GM12878 (cell line): ENCODE measurements at regions not wholly inside any gene's neighbourhood (a gene's known extent, or its start where the extent isn't known, plus 50 kb on each side); places are given as distances from the start of the nearest gene placed in this dataset.

Source experiments
- ATAC-seq: fragments of 200-7000 bp; cut with Tn5 transposase; 3 replicates; pipeline ENCODE4 v1.9.1; 2020; ENCODE audit warnings: mild to moderate bottlenecking, moderate library complexity
- BruUV-seq: library from RNA; stranded (reverse); fragments of 400-500 nt; replicated peaks from 2 replicates; lab custom pipeline; 2021; lab: Mats Ljungman, UMichigan
- CTCF ChIA-PET: fragments of 300-600 bp; sonication (Branson Sonifier 250); formaldehyde crosslinking; extraction: SDS; loops from one replicate; lab custom pipeline; 2021; ENCODE audit warnings: inconsistent platforms; lab: Yijun Ruan, JAX
- POLR2A ChIA-PET: fragments of 350-600 bp; formaldehyde crosslinking; extraction: SDS; loops from one replicate; lab custom pipeline; 2021; ENCODE audit warnings: inconsistent platforms; lab: Charles Lee
- RAD21 ChIA-PET: fragments of 300-600 bp; sonication (Branson Sonifier 250); formaldehyde crosslinking; loops from one replicate; lab custom pipeline; 2023; ENCODE audit warnings: antibody characterized with exemption; ENCODE audit not compliant: unreplicated experiment; lab: Charles Lee
- SMC1A ChIA-PET: fragments of 300-600 bp; sonication (Branson Sonifier 250); formaldehyde crosslinking; loops from one replicate; lab custom pipeline; 2023; ENCODE audit not compliant: unreplicated experiment, uncharacterized antibody; lab: Charles Lee
- DNase-seq: peaks from one replicate; pipeline ENCODE4 v3.0.0-alpha.2; 2011; ENCODE audit warnings: low read depth, low spot score
- FAIRE-seq: peaks from 3 replicates; lab custom pipeline; 2011; peaks lifted over from hg19 to GRCh38; lab: Jason Lieb, UNC
- H2AFZ ChIP-seq: 2 replicates; pipeline ENCODE4 v1.6.0; 2011; ENCODE audit warnings: low read depth, low read length, control low read depth; ENCODE audit not compliant: control insufficient read depth
- H3K27ac ChIP-seq: 2 replicates; pipeline ENCODE4 v1.5.1; 2011; ENCODE audit warnings: control low read depth; ENCODE audit not compliant: control insufficient read depth, insufficient read depth
- H3K27me3 ChIP-seq, 2 experiments: replicated peaks in 1 of 2; 2 replicates each; pipeline versions ENCODE4 v1.6.0 to v1.6.1; 2011; ENCODE audit warnings: low read length in 1 of 2; ENCODE audit not compliant: control insufficient read depth in 2 of 2, insufficient read depth in 2 of 2
- H3K36me3 ChIP-seq, 2 experiments: 2 replicates each; pipeline ENCODE4 v1.5.1; 2011; ENCODE audit warnings: low read length in 1 of 2; ENCODE audit not compliant: control insufficient read depth in 2 of 2, insufficient read depth in 2 of 2
- H3K4me1 ChIP-seq: 2 replicates; pipeline ENCODE4 v1.6.1; 2011; ENCODE audit warnings: mild to moderate bottlenecking, low read length, moderate library complexity, mixed read lengths; ENCODE audit not compliant: control insufficient read depth, insufficient read depth
- H3K4me2 ChIP-seq: 2 replicates; pipeline ENCODE4 v1.6.0; 2011; ENCODE audit warnings: control low read depth; ENCODE audit not compliant: control insufficient read depth, insufficient read depth
- H3K4me3 ChIP-seq: fragments of 200-600 bp; sonication (generic); 2 replicates; pipeline ENCODE4 v1.5.1; 2016
- H3K79me2 ChIP-seq: 2 replicates; pipeline ENCODE4 v1.6.0; 2011; ENCODE audit warnings: low read length; ENCODE audit not compliant: control insufficient read depth, insufficient read depth
- H3K9ac ChIP-seq: 2 replicates; pipeline ENCODE4 v1.8.0; 2011; ENCODE audit warnings: low read length, control low read depth, mixed read lengths; ENCODE audit not compliant: control insufficient read depth, insufficient read depth
- H3K9me3 ChIP-seq: replicated peaks from 3 replicates; pipeline ENCODE4 v1.5.1; 2011; ENCODE audit warnings: mild to moderate bottlenecking, low read length; ENCODE audit not compliant: control insufficient read depth, insufficient read depth
- H4K20me1 ChIP-seq: 2 replicates; pipeline ENCODE4 v1.6.0; 2011; ENCODE audit not compliant: control insufficient read depth, insufficient read depth
- CBX3 ChIP-seq: fragments of 200-600 bp; sonication (generic); IDR thresholded peaks from 2 replicates; pipeline ENCODE4 v1.6.1; 2016; ENCODE audit warnings: low read depth, borderline replicate concordance
- DPF2 ChIP-seq: fragments of 450-650 bp; IDR thresholded peaks from 2 replicates; pipeline ENCODE4 v1.6.1; 2017; ENCODE audit warnings: mild to moderate bottlenecking
- HCFC1 ChIP-seq: fragments of 150-350 bp; IDR thresholded peaks from 2 replicates; pipeline ENCODE4 v1.6.1; 2014; ENCODE audit warnings: low read length
- IKZF1 ChIP-seq: fragments of 450-650 bp; conservative IDR thresholded peaks from 2 replicates; pipeline ENCODE4 v1.6.1; 2017; ENCODE audit warnings: antibody characterized with exemption, mild to moderate bottlenecking
- MTA2 ChIP-seq: fragments of 450-650 bp; IDR thresholded peaks from 2 replicates; pipeline ENCODE4 v1.6.1; 2016; ENCODE audit warnings: low read depth, mild to moderate bottlenecking, moderate library complexity
- NFIC ChIP-seq: IDR thresholded peaks from 2 replicates; pipeline ENCODE4 v1.6.1; 2012; ENCODE audit warnings: low read depth, mild to moderate bottlenecking, inconsistent platforms, low read length, moderate library complexity
- RUNX3 ChIP-seq: IDR thresholded peaks from 2 replicates; pipeline ENCODE4 v1.6.1; 2012; ENCODE audit warnings: low read length, inconsistent platforms
- SMARCA5 ChIP-seq: fragments of 450-650 bp; IDR thresholded peaks from 2 replicates; pipeline ENCODE4 v1.6.1; 2017; ENCODE audit warnings: mild to moderate bottlenecking
- SMC3 ChIP-seq: IDR thresholded peaks from 2 replicates; pipeline ENCODE4 v1.6.1; 2011; ENCODE audit warnings: low read length, improper control_type of control experiment, borderline replicate concordance
- SPI1 ChIP-seq: IDR thresholded peaks from 2 replicates; pipeline ENCODE4 v1.6.1; 2011; ENCODE audit warnings: low read depth, mild to moderate bottlenecking, low read length, moderate library complexity, borderline replicate concordance; ENCODE audit not compliant: insufficient read depth
- ZBED1 ChIP-seq: IDR thresholded peaks from 2 replicates; pipeline ENCODE4 v1.6.1; 2016; ENCODE audit warnings: borderline replicate concordance
- WGBS: methylation state at CpG from one replicate; pipeline ENCODE4 v1.1.6; 2016; ENCODE audit warnings: low lambda C conversion rate; ENCODE audit not compliant: insufficient replicate concordance, insufficient coverage; ENCODE audit errors: missing lambda C conversion rate; 5-methylcytosine and 5-hydroxymethylcytosine counted together
- in situ Hi-C: fragments of 300-500 bp; cut with MboI; formaldehyde crosslinking; loops from 9 replicates; pipeline ENCODE4 v1.14.3; 2018; ENCODE audit warnings: mixed read lengths
- intact Hi-C: fragments of 100-400 bp; cut with micrococcal nuclease; formaldehyde crosslinking; loops from one replicate; pipeline ENCODE4 v1.14.2; 2022; ENCODE audit not compliant: unreplicated experiment
- TF ChIP-seq, protein P1 (sequence below): IDR thresholded peaks from 2 replicates; pipeline ENCODE4 v1.6.1; 2012; ENCODE audit warnings: low read depth, low read length, improper control_type of control experiment
- TF ChIP-seq, protein P2 (sequence below): fragments of 450-650 bp; IDR thresholded peaks from 2 replicates; pipeline ENCODE4 v1.6.1; 2017; ENCODE audit warnings: mild to moderate bottlenecking, moderate library complexity

DNA sequence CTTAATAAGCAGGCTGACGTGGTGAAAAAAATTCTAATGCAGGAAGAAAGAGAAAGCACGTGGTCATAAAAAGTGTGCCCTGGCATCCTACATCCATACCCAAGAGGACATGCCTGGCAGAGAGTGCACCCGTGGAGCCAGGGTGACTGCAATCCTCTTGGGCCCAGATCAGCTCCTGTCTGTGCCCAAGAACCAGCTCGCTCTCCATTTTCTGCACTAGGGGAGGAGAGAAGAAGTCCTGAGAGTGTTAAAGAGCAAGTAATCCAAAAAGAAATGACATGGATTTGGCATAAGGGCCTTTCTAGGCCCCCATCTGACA lies 483.1 kb downstream of the BCOR start:
- POLR2A ChIA-PET, result no interaction called here
- Histone ChIP-seq H3K27me3 (no peaks in the 10 kb centered on the region; a peak in 1 of 4 replicates), H3K27ac (peak overlapping the region; percentile 46; the same call in 1 of the 2 replicates), H3K4me2 (peak overlapping the region; percentile 73), H3K4me3 (no peak overlapping the region), H3K36me3 (no peaks in the 10 kb centered on the region), H3K79me2 (no peaks in the 10 kb centered on the region), H3K9ac (no peak overlapping the region), H3K4me1 (peaks cover 9% of the 10 kb centered on the region), H3K9me3 (no peaks in the 10 kb centered on the region; the same call in 2 of the 3 replicates), H2AFZ (peak overlapping the region; percentile 53; the same call in 1 of the 2 replicates), H4K20me1 (no peaks in the 10 kb centered on the region; the same call in 1 of the 2 replicates)
- DNase-seq (no peak), FAIRE-seq (no peak), ATAC-seq (no peak)
- intact Hi-C loops, result loop anchor here (2.0 kb wide), 1 partner anchor 122 kb away; no protein-coding TSS in a partner anchor
- in situ Hi-C loops, result no loop called here
- BruUV-seq, result no TSS peak
- CTCF ChIA-PET, result no interaction called here
- TF ChIP-seq IKZF1 (0 out of 2 replicates have a peak, but pooled peaks have one; percentile 5), DPF2 (0 out of 2 replicates have a peak, but pooled peaks have one; percentile 13), SMARCA5 (no peak), SMC3 (no peak), MTA2 (0 out of 2 replicates have a peak, but pooled peaks have one; percentile 6), NFIC (0 out of 2 replicates have a peak, but pooled peaks have one; percentile 4)
- SMC1A ChIA-PET, result interaction anchor here (0.9 kb wide), 1 partner anchor 9 kb away, joined by 3 read pairs; no protein-coding TSS in a partner anchor
- WGBS, result 0% methylated on average over 4 of the region's 4 CpGs
- RAD21 ChIA-PET, result interaction anchor here (1.2 to 1.5 kb wide), 2 partner anchors 175 to 353 kb away, joined by 3 to 5 read pairs; no protein-coding TSS in a partner anchor

DNA sequence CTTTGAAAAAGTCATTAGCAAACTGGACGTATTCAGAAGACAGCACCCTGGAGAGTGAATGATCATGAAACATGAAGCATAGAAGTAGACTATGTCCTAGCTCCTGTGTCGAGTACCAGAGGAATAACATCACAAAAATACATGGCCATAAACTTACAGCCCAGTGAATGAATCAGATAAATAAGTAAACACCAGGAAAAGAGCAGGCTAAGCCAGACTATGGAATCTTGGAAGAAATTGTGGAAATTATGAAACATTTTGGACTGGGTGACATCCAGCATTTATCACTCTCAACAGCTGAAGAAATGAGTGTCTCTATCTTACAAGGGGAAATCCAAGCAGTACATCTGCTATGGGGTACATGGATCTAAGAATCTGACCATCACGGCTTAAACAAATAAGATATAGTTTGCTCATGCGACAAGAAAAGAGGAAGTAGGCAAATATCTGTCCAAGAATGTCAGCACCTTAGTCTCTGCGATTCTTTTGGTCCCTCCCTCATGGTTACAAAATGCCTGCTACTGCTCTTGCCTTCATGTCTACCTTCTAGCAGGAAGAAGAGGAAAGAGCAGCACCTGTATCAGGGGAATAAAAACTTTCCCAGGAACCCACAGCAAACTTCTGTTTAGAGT lies 481.5 kb downstream of the BCOR start:
- no peaks in the 10 kb centered on the region; the same call in 2 of the 3 replicates for H3K9me3 ChIP-seq
- FAIRE-seq, result peak; percentile 65
- H3K4me3 ChIP-seq, result no peak overlapping the region
- no peaks in the 10 kb centered on the region; the same call in 1 of the 2 replicates for H4K20me1 ChIP-seq
- in situ Hi-C loops (no loop called here), intact Hi-C loops (loop anchor here (5.0 kb wide), 1 partner anchor 591 kb away; no protein-coding TSS in a partner anchor)
- H3K9ac ChIP-seq, result no peak overlapping the region
- H2AFZ ChIP-seq, result no peak overlapping the region
- H3K27me3 ChIP-seq, result no peaks in the 10 kb centered on the region
- H3K27ac ChIP-seq, result no peak overlapping the region
- ChIA-PET SMC1A (no interaction called here), CTCF (no interaction called here), POLR2A (no interaction called here), RAD21 (no interaction called here)
- no peaks in the 10 kb centered on the region for H3K36me3 ChIP-seq
- no peak overlapping the region for H3K4me2 ChIP-seq
- peak; percentile 70 for ATAC-seq
- DNase-seq, result peak; percentile 24
- 8% methylated on average over 5 of the region's 5 CpGs for WGBS
- H3K79me2 ChIP-seq, result no peaks in the 10 kb centered on the region
- H3K4me1 ChIP-seq, result peaks cover 9% of the 10 kb centered on the region
- no TSS peak for BruUV-seq
- TF ChIP-seq HCFC1 (no peak), ZBED1 (no peak), CBX3 (no peak), RUNX3 (0 out of 2 replicates have a peak, but pooled peaks have one; percentile 15), SPI1 (peak; percentile 85), SMARCA5 (0 out of 2 replicates have a peak, but pooled peaks have one; percentile 63)
- TF ChIP-seq, protein P1, sequence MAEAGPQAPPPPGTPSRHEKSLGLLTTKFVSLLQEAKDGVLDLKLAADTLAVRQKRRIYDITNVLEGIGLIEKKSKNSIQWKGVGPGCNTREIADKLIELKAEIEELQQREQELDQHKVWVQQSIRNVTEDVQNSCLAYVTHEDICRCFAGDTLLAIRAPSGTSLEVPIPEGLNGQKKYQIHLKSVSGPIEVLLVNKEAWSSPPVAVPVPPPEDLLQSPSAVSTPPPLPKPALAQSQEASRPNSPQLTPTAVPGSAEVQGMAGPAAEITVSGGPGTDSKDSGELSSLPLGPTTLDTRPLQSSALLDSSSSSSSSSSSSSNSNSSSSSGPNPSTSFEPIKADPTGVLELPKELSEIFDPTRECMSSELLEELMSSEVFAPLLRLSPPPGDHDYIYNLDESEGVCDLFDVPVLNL, result no peak
- TF ChIP-seq, protein P2, sequence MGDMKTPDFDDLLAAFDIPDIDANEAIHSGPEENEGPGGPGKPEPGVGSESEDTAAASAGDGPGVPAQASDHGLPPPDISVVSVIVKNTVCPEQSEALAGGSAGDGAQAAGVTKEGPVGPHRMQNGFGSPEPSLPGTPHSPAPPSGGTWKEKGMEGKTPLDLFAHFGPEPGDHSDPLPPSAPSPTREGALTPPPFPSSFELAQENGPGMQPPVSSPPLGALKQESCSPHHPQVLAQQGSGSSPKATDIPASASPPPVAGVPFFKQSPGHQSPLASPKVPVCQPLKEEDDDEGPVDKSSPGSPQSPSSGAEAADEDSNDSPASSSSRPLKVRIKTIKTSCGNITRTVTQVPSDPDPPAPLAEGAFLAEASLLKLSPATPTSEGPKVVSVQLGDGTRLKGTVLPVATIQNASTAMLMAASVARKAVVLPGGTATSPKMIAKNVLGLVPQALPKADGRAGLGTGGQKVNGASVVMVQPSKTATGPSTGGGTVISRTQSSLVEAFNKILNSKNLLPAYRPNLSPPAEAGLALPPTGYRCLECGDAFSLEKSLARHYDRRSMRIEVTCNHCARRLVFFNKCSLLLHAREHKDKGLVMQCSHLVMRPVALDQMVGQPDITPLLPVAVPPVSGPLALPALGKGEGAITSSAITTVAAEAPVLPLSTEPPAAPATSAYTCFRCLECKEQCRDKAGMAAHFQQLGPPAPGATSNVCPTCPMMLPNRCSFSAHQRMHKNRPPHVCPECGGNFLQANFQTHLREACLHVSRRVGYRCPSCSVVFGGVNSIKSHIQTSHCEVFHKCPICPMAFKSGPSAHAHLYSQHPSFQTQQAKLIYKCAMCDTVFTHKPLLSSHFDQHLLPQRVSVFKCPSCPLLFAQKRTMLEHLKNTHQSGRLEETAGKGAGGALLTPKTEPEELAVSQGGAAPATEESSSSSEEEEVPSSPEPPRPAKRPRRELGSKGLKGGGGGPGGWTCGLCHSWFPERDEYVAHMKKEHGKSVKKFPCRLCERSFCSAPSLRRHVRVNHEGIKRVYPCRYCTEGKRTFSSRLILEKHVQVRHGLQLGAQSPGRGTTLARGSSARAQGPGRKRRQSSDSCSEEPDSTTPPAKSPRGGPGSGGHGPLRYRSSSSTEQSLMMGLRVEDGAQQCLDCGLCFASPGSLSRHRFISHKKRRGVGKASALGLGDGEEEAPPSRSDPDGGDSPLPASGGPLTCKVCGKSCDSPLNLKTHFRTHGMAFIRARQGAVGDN, result no peak
